HepG2 (cell line): ENCODE measurements at regions not wholly inside any gene's neighbourhood (a gene's known extent, or its start where the extent isn't known, plus 50 kb on each side); places are given as distances from the start of the nearest gene placed in this dataset.

Source experiments
- ATAC-seq: fragments of 200-7000 bp; cut with Tn5 transposase; 3 replicates; pipeline ENCODE4 v1.9.1; 2020; ENCODE audit warnings: mild to moderate bottlenecking, moderate library complexity
- BruUV-seq: library from RNA; stranded (reverse); fragments of 400-500 nt; replicated peaks from 2 replicates; lab custom pipeline; 2021; lab: Mats Ljungman, UMichigan
- CTCF ChIA-PET: fragments of 300-600 bp; formaldehyde crosslinking; extraction: SDS; loops from one replicate; lab custom pipeline; 2021; ENCODE audit warnings: low total read pairs, inconsistent platforms, low intra/inter-chr PET ratio; lab: Yijun Ruan, JAX
- POLR2A ChIA-PET: fragments of 350-600 bp; sonication (Branson Sonifier 250); formaldehyde crosslinking; loops from one replicate; lab custom pipeline; 2020; ENCODE audit warnings: antibody characterized with exemption, inconsistent platforms; lab: Yijun Ruan, JAX
- DNase-seq: peaks from one replicate; pipeline ENCODE4 v3.0.0-alpha.2; 2015; ENCODE audit warnings: low spot score
- FAIRE-seq: peaks from 3 replicates; lab custom pipeline; 2011; peaks lifted over from hg19 to GRCh38; lab: Jason Lieb, UNC
- H2AFZ ChIP-seq: one replicate; pipeline ENCODE4 v1.6.1; 2011; ENCODE audit warnings: low read length, inconsistent platforms
- H3K27ac ChIP-seq: fragments of 300-600 bp; 3 replicates; pipeline ENCODE4 v1.8.0; 2011; ENCODE audit warnings: mixed run types, mild to moderate bottlenecking, mixed read lengths, low read length, inconsistent platforms; ENCODE audit not compliant: insufficient read depth; ENCODE audit errors: extremely low read length
- H3K27me3 ChIP-seq, 2 experiments: fragments of 200-600 bp in 1 of 2; 2 replicates in 1 of 2; 3 replicates in 1 of 2; pipeline versions ENCODE4 v1.6.0 to v1.8.0; 2011; ENCODE audit warnings: low read length in 2 of 2, mild to moderate bottlenecking in 2 of 2, moderate library complexity in 2 of 2, inconsistent platforms in 1 of 2; ENCODE audit not compliant: insufficient read depth in 2 of 2, control insufficient read depth in 1 of 2
- H3K36me3 ChIP-seq, 2 experiments: fragments of 200-600 bp in 1 of 2; replicated peaks in 1 of 2; 2 replicates in 1 of 2; 3 replicates in 1 of 2; pipeline versions ENCODE4 v1.5.1 to v1.8.0; 2011; ENCODE audit warnings: low read length in 2 of 2, inconsistent platforms in 1 of 2; ENCODE audit not compliant: insufficient read depth in 2 of 2, control insufficient read depth in 1 of 2
- H3K4me1 ChIP-seq: 2 replicates; pipeline ENCODE4 v1.5.1; 2012; ENCODE audit warnings: low read length, inconsistent platforms; ENCODE audit not compliant: insufficient read depth
- H3K4me2 ChIP-seq: 2 replicates; pipeline ENCODE4 v1.6.0; 2011; ENCODE audit warnings: low read depth, low read length, inconsistent platforms
- H3K4me3 ChIP-seq, 3 experiments: fragments of 200-600 bp in 1 of 3; sonication (generic), shearing (Covaris generic) in 1 of 3; replicated peaks in 1 of 3; 2 replicates each; pipeline ENCODE4 v1.5.1; 2011 to 2016; ENCODE audit warnings: low read length in 3 of 3, inconsistent platforms in 2 of 3, low read depth in 2 of 3, mild to moderate bottlenecking in 2 of 3, control low read depth in 1 of 3, mixed read lengths in 1 of 3; ENCODE audit not compliant: insufficient read depth in 1 of 3
- H3K79me2 ChIP-seq: one replicate; pipeline ENCODE4 v1.6.1; 2011; ENCODE audit warnings: low read length, inconsistent platforms; ENCODE audit not compliant: insufficient read depth
- H3K9ac ChIP-seq: 2 replicates; pipeline ENCODE4 v1.6.0; 2011; ENCODE audit warnings: mild to moderate bottlenecking, low read depth, low read length, inconsistent platforms; ENCODE audit not compliant: insufficient read depth
- H3K9me3 ChIP-seq: 2 replicates; pipeline ENCODE4 v1.5.1; 2012; ENCODE audit warnings: mild to moderate bottlenecking, low read length
- H4K20me1 ChIP-seq: 2 replicates; pipeline ENCODE4 v1.6.0; 2011; ENCODE audit warnings: inconsistent platforms, mild to moderate bottlenecking, low read length, moderate library complexity; ENCODE audit not compliant: insufficient read depth
- ATF3 ChIP-seq: sonication (generic); formaldehyde crosslinking; IDR thresholded peaks from 2 replicates; pipeline ENCODE4 v1.4.0; 2020; ENCODE audit warnings: missing genetic modification reagents
- ETS1 ChIP-seq: sonication (generic); formaldehyde crosslinking; IDR thresholded peaks from 2 replicates; pipeline ENCODE4 v1.4.0; 2020; ENCODE audit warnings: missing genetic modification reagents
- GATA4 ChIP-seq: sonication (generic); IDR thresholded peaks from 2 replicates; pipeline ENCODE4 v1.6.1; 2016; ENCODE audit warnings: antibody characterized with exemption, low read depth, borderline replicate concordance
- NFAT5 ChIP-seq: sonication (generic); formaldehyde crosslinking; IDR thresholded peaks from 2 replicates; pipeline ENCODE4 v1.4.0; 2020; ENCODE audit warnings: missing genetic modification reagents
- NFATC3 ChIP-seq: sonication (generic); formaldehyde crosslinking; IDR thresholded peaks from 2 replicates; pipeline ENCODE4 v1.5.1; 2020; ENCODE audit warnings: mild to moderate bottlenecking, missing genetic modification reagents
- NFKB2 ChIP-seq: sonication (generic); formaldehyde crosslinking; IDR thresholded peaks from 2 replicates; pipeline ENCODE4 v1.4.0; 2020; ENCODE audit warnings: missing genetic modification reagents, borderline replicate concordance
- NFRKB ChIP-seq: fragments of 450-650 bp; IDR thresholded peaks from 2 replicates; pipeline ENCODE4 v1.6.1; 2017
- TEAD3 ChIP-seq: optimal IDR thresholded peaks from 2 replicates; pipeline ENCODE3; 2016; ENCODE audit warnings: borderline replicate concordance
- TOE1 ChIP-seq: sonication (generic); formaldehyde crosslinking; IDR thresholded peaks from 2 replicates; pipeline ENCODE4 v1.4.0; 2020; ENCODE audit warnings: mild to moderate bottlenecking, missing genetic modification reagents
- TP53 ChIP-seq: sonication (generic); formaldehyde crosslinking; conservative IDR thresholded peaks from 2 replicates; pipeline ENCODE4 v1.4.0; 2020; ENCODE audit warnings: missing genetic modification reagents
- TRIM24 ChIP-seq: sonication (generic); formaldehyde crosslinking; IDR thresholded peaks from 2 replicates; pipeline ENCODE4 v1.8.0; 2022; ENCODE audit warnings: mild to moderate bottlenecking, missing genetic modification reagents
- ZBTB3 ChIP-seq: sonication (generic); formaldehyde crosslinking; IDR thresholded peaks from 2 replicates; pipeline ENCODE4 v1.4.0; 2020; ENCODE audit warnings: low read depth, mild to moderate bottlenecking, moderate library complexity, missing genetic modification reagents, borderline replicate concordance
- ZBTB49 ChIP-seq: sonication (generic); formaldehyde crosslinking; IDR thresholded peaks from 2 replicates; pipeline ENCODE4 v1.4.0; 2020; ENCODE audit warnings: missing genetic modification reagents, borderline replicate concordance
- ZFP36L1 ChIP-seq: sonication (generic); formaldehyde crosslinking; IDR thresholded peaks from 2 replicates; pipeline ENCODE4 v1.8.0; 2022; ENCODE audit warnings: mild to moderate bottlenecking, missing genetic modification reagents, moderate library complexity
- ZNF20 ChIP-seq: sonication (generic); formaldehyde crosslinking; IDR thresholded peaks from 2 replicates; pipeline ENCODE4 v1.4.0; 2020; ENCODE audit warnings: mild to moderate bottlenecking, moderate library complexity, missing genetic modification reagents
- ZNF547 ChIP-seq: sonication (generic); formaldehyde crosslinking; IDR thresholded peaks from 2 replicates; pipeline ENCODE4 v1.5.1; 2020; ENCODE audit warnings: mild to moderate bottlenecking, missing genetic modification reagents
- ZNF577 ChIP-seq: sonication (generic); formaldehyde crosslinking; IDR thresholded peaks from 2 replicates; pipeline ENCODE4 v1.4.0; 2020; ENCODE audit warnings: mild to moderate bottlenecking, low read depth, missing genetic modification reagents, borderline replicate concordance
- ZSCAN29 ChIP-seq: sonication (generic); formaldehyde crosslinking; conservative IDR thresholded peaks from 2 replicates; pipeline ENCODE4 v1.4.0; 2020; ENCODE audit warnings: mild to moderate bottlenecking, missing genetic modification reagents
- ZSCAN9 ChIP-seq: IDR thresholded peaks from 2 replicates; pipeline ENCODE4 v1.6.1; 2016; ENCODE audit warnings: borderline replicate concordance
- WGBS: methylation state at CpG from one replicate; pipeline ENCODE4 v1.1.6; 2017; ENCODE audit warnings: low lambda C conversion rate; 5-methylcytosine and 5-hydroxymethylcytosine counted together
- in situ Hi-C: cut with HindIII; loops from 2 replicates; pipeline ENCODE4 v1.10.0; 2017; ENCODE audit warnings: low pct_unique_long_range_greater_than_20kb; ENCODE audit not compliant: extremely low pct_ligation_motif_present
- intact Hi-C: fragments of 100-400 bp; cut with micrococcal nuclease; formaldehyde crosslinking; loops from one replicate; pipeline ENCODE4 v1.10.0; 2022; ENCODE audit not compliant: unreplicated experiment

- no peak overlapping the region for H3K4me2 ChIP-seq
- H3K27me3 ChIP-seq = no peaks in the 10 kb centered on the region
- BruUV-seq = no TSS peak
- DNase-seq (no peak), ATAC-seq (no peak), FAIRE-seq (no peak)
- H3K9ac ChIP-seq = no peak overlapping the region
- POLR2A ChIA-PET = no interaction called here
- H3K4me1 ChIP-seq = no peaks in the 10 kb centered on the region
- H3K4me3 ChIP-seq = no peak overlapping the region
- no peaks in the 10 kb centered on the region for H3K9me3 ChIP-seq
- CTCF ChIA-PET = no interaction called here
- H4K20me1 ChIP-seq = no peaks in the 10 kb centered on the region
- in situ Hi-C loops = no loop called here
- no peak overlapping the region for H3K27ac ChIP-seq
- H3K79me2 ChIP-seq = no peaks in the 10 kb centered on the region
- 7% methylated on average over 6 of the region's 7 CpGs for WGBS
- H3K36me3 ChIP-seq = no peaks in the 10 kb centered on the region
- no peak overlapping the region for H2AFZ ChIP-seq
- intact Hi-C loops = no loop called here
- TF ChIP-seq TP53 (CRISPR knock-in tag) (no peak), TOE1 (no peak), ZNF547 (CRISPR knock-in tag) (no peak), ZSCAN9 (CRISPR knock-in tag) (no peak), NFKB2 (CRISPR knock-in tag) (no peak), ZBTB3 (CRISPR knock-in tag) (no peak), ZFP36L1 (CRISPR knock-in tag) (no peak), NFRKB (no peak), NFATC3 (no peak), ZSCAN29 (CRISPR knock-in tag) (no peak), ATF3 (CRISPR knock-in tag) (no peak), GATA4 (no peak), ZNF20 (CRISPR knock-in tag) (no peak), NFAT5 (CRISPR knock-in tag) (no peak), TRIM24 (CRISPR knock-in tag) (no peak), TEAD3 (CRISPR knock-in tag) (no peak), ETS1 (CRISPR knock-in tag) (no peak), ZNF577 (CRISPR knock-in tag) (no peak), ZBTB49 (CRISPR knock-in tag) (no peak)
These were observed 74.3 kb upstream of the SYNDIG1 start for GRCh38 chr20:24395151-24395550.
